ENCODE measurements at regions not wholly inside any gene's neighbourhood (a gene's known extent, or its start where the extent isn't known, plus 50 kb on each side); places are given as distances from the start of the nearest gene placed in this dataset.

- Mint-ChIP-seq H3K36me3 (ENCODE audit: low read depth) (no peaks in the 10 kb centered on the region), H3K4me1 (peaks cover 14% of the 10 kb centered on the region), H3K27ac (no peak overlapping the region), H3K4me3 (no peak overlapping the region), H3K27me3 (ENCODE audit: insufficient read depth, low read depth, poor library complexity) (peaks cover 15% of the 10 kb centered on the region), H3K9me3 (no peaks in the 10 kb centered on the region)
- no peaks in the 10 kb centered on the region for H3K36me3 ChIP-seq (ENCODE audit: insufficient read depth)
- no peak overlapping the region; the same call in 1 of the 2 replicates for H2AFZ ChIP-seq
- peaks cover 3% of the 10 kb centered on the region; the same call in 1 of the 2 replicates for H3K27me3 ChIP-seq (ENCODE audit: insufficient read depth)
- no peaks in the 10 kb centered on the region for H3K79me2 ChIP-seq (replicated peaks; ENCODE audit: insufficient read depth)
- H3K4me3 ChIP-seq: no peak overlapping the region
- H3K27ac ChIP-seq (ENCODE audit: low read depth): no peak overlapping the region
- peaks cover 6% of the 10 kb centered on the region; the same call in 1 of the 2 replicates for H3K9me2 ChIP-seq (ENCODE audit: insufficient read depth)
- no peaks in the 10 kb centered on the region; the same call in 1 of the 2 replicates for H3F3A ChIP-seq (replicated peaks; ENCODE audit: low read depth)
- no peak overlapping the region for H3K4me2 ChIP-seq
- no peak for DNase-seq (ENCODE audit: low spot score)
- ATAC-seq: no peak
- H4K20me1 ChIP-seq (replicated peaks; ENCODE audit: insufficient read depth): no peaks in the 10 kb centered on the region
- TF ChIP-seq STAT1 (IDR thresholded peaks at IDR 0.05; ENCODE audit: unreplicated experiment) (no peak), CTCF (conservative IDR thresholded peaks at IDR 0.05; ENCODE audit: low read depth in 2 of 2) (no peak), POLR2AphosphoS5 (IDR thresholded peaks at IDR 0.05; ENCODE audit: low read depth) (no peak), ZNF114 (CRISPR knock-in tag; IDR thresholded peaks at IDR 0.05) (no peak), REST (IDR thresholded peaks at IDR 0.05; ENCODE audit: unreplicated experiment) (no peak)
- TF ChIP-seq, protein P1, sequence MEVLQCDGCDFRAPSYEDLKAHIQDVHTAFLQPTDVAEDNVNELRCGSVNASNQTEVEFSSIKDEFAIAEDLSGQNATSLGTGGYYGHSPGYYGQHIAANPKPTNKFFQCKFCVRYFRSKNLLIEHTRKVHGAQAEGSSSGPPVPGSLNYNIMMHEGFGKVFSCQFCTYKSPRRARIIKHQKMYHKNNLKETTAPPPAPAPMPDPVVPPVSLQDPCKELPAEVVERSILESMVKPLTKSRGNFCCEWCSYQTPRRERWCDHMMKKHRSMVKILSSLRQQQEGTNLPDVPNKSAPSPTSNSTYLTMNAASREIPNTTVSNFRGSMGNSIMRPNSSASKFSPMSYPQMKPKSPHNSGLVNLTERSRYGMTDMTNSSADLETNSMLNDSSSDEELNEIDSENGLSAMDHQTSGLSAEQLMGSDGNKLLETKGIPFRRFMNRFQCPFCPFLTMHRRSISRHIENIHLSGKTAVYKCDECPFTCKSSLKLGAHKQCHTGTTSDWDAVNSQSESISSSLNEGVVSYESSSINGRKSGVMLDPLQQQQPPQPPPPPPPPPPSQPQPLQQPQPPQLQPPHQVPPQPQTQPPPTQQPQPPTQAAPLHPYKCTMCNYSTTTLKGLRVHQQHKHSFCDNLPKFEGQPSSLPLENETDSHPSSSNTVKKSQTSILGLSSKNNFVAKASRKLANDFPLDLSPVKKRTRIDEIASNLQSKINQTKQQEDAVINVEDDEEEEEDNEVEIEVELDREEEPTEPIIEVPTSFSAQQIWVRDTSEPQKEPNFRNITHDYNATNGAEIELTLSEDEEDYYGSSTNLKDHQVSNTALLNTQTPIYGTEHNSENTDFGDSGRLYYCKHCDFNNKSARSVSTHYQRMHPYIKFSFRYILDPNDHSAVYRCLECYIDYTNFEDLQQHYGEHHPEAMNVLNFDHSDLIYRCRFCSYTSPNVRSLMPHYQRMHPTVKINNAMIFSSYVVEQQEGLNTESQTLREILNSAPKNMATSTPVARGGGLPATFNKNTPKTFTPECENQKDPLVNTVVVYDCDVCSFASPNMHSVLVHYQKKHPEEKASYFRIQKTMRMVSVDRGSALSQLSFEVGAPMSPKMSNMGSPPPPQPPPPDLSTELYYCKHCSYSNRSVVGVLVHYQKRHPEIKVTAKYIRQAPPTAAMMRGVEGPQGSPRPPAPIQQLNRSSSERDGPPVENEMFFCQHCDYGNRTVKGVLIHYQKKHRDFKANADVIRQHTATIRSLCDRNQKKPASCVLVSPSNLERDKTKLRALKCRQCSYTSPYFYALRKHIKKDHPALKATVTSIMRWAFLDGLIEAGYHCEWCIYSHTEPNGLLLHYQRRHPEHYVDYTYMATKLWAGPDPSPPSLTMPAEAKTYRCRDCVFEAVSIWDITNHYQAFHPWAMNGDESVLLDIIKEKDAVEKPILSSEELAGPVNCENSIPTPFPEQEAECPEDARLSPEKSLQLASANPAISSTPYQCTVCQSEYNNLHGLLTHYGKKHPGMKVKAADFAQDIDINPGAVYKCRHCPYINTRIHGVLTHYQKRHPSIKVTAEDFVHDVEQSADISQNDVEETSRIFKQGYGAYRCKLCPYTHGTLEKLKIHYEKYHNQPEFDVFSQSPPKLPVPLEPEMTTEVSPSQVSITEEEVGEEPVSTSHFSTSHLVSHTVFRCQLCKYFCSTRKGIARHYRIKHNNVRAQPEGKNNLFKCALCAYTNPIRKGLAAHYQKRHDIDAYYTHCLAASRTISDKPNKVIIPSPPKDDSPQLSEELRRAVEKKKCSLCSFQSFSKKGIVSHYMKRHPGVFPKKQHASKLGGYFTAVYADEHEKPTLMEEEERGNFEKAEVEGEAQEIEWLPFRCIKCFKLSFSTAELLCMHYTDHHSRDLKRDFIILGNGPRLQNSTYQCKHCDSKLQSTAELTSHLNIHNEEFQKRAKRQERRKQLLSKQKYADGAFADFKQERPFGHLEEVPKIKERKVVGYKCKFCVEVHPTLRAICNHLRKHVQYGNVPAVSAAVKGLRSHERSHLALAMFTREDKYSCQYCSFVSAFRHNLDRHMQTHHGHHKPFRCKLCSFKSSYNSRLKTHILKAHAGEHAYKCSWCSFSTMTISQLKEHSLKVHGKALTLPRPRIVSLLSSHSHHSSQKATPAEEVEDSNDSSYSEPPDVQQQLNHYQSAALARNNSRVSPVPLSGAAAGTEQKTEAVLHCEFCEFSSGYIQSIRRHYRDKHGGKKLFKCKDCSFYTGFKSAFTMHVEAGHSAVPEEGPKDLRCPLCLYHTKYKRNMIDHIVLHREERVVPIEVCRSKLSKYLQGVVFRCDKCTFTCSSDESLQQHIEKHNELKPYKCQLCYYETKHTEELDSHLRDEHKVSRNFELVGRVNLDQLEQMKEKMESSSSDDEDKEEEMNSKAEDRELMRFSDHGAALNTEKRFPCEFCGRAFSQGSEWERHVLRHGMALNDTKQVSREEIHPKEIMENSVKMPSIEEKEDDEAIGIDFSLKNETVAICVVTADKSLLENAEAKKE (CRISPR knock-in tag; IDR thresholded peaks at IDR 0.05): no peak
- TF ChIP-seq, protein P2, sequence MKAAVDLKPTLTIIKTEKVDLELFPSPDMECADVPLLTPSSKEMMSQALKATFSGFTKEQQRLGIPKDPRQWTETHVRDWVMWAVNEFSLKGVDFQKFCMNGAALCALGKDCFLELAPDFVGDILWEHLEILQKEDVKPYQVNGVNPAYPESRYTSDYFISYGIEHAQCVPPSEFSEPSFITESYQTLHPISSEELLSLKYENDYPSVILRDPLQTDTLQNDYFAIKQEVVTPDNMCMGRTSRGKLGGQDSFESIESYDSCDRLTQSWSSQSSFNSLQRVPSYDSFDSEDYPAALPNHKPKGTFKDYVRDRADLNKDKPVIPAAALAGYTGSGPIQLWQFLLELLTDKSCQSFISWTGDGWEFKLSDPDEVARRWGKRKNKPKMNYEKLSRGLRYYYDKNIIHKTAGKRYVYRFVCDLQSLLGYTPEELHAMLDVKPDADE (IDR thresholded peaks at IDR 0.05): no peak
- H3K4me1 ChIP-seq (ENCODE audit: insufficient read depth): peaks cover 13% of the 10 kb centered on the region
Measured at GRCh38 chr6:3619800-3620199, 131.7 kb downstream of the PXDC1 start.
